Ectodermal cell (in vitro differentiated cells): ENCODE measurements at regions not wholly inside any gene's neighbourhood (a gene's known extent, or its start where the extent isn't known, plus 50 kb on each side); places are given as distances from the start of the nearest gene placed in this dataset.

ENCODE experiments used
- H3K27ac ChIP-seq: 2 replicates; pipeline ENCODE4 v1.7.0; 2013; ENCODE audit warnings: mild to moderate bottlenecking, low read depth, low read length; ENCODE audit not compliant: insufficient read depth, poor library complexity, severe bottlenecking
- H3K27me3 ChIP-seq: 2 replicates; pipeline ENCODE4 v1.7.0; 2013; ENCODE audit warnings: mild to moderate bottlenecking, low read length; ENCODE audit not compliant: insufficient read depth, control insufficient read depth, poor library complexity, severe bottlenecking
- H3K36me3 ChIP-seq: one replicate; pipeline ENCODE4 v1.7.0; 2013; ENCODE audit warnings: low read length; ENCODE audit not compliant: control insufficient read depth, insufficient read depth
- H3K4me1 ChIP-seq: one replicate; pipeline ENCODE4 v1.7.0; 2013; ENCODE audit warnings: low read length; ENCODE audit not compliant: control insufficient read depth, insufficient read depth
- H3K4me3 ChIP-seq: 2 replicates; pipeline ENCODE4 v1.7.0; 2013; ENCODE audit warnings: low read depth, low read length, control low read depth; ENCODE audit not compliant: insufficient read depth
- H3K9me3 ChIP-seq: 2 replicates; pipeline ENCODE4 v1.7.0; 2013; ENCODE audit warnings: mild to moderate bottlenecking, low read length, moderate library complexity; ENCODE audit not compliant: control insufficient read depth
- WGBS, 2 experiments: methylation state at CpG; one replicate each; pipeline ENCODE4 v1.1.7; 2013; ENCODE audit warnings: missing lambda C conversion rate in 2 of 2; 5-methylcytosine and 5-hydroxymethylcytosine counted together

DNA sequence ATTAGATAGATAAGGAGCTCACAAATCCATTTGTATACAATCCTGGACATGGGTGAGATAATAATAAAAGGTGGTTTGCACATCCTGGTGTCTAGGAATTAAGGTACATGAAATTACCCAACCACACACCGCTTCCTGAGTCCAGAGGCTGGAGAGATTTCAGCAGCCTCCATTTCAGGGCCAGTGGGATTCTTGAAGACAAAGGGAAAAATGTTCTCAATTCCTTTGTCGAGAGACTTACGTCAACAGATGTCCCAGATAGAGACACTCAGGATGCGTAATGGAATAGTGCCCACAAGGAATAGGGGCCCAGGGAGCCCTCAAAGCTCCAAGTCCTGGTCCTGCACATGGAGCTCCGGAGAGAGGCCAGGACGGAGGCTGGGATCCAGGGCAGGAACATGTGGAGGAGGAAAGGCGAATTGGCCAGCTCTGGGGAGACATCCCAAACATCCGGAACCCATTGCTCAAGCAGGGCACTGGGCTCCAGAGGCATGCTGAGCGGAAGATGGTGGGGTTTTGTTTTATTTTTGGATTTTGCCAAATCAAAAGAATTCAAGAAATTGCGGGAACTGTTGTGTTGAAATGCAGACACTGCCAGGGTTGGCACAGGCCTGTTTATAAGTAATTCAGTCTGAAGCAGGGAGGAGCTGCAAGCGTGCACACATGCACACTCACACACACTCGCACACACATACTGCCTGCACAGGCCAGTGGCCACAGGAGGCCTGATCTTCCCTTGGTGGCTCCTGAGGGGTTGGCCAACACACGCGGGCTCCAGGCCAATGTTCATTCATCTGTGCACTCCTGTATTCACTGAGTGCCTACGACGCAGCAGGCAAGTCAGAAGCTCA is 97.2 kb downstream of the NOG start:
- Histone ChIP-seq H3K4me1 (no peaks in the 10 kb centered on the region), H3K9me3 (no peaks in the 10 kb centered on the region), H3K36me3 (no peaks in the 10 kb centered on the region), H3K27ac (no peak overlapping the region), H3K27me3 (no peaks in the 10 kb centered on the region), H3K4me3 (no peak overlapping the region)
- WGBS, 2 experiments, result 94 to 97% methylated on average over 16 of the region's 16 CpGs

DNA sequence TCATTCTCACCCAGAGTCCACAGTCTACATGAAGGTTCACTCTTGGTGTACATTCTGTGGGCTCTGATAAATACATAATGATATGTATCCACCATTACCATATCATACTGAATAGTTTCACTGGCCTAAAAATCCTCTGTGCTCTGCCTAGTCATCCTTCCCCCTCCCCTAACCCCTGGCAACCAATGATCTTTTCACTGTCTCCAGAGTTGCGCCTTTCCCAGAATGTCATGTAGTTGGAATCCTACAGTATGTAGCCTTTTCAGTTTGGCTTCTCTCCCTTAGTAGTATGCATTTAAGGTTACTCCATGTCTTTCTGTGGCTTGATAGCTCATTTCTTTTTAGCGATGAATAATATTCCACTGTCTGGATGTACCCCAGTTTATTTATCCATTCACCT is 101.3 kb downstream of the NOG start:
- H3K27ac ChIP-seq, result no peak overlapping the region
- H3K36me3 ChIP-seq, result no peaks in the 10 kb centered on the region
- H3K4me1 ChIP-seq, result peaks cover 9% of the 10 kb centered on the region
- H3K4me3 ChIP-seq, result no peak overlapping the region
- H3K27me3 ChIP-seq, result no peaks in the 10 kb centered on the region
- no peaks in the 10 kb centered on the region for H3K9me3 ChIP-seq
- 93% methylated on average over 2 of the region's 2 CpGs for WGBS, 2 experiments

DNA sequence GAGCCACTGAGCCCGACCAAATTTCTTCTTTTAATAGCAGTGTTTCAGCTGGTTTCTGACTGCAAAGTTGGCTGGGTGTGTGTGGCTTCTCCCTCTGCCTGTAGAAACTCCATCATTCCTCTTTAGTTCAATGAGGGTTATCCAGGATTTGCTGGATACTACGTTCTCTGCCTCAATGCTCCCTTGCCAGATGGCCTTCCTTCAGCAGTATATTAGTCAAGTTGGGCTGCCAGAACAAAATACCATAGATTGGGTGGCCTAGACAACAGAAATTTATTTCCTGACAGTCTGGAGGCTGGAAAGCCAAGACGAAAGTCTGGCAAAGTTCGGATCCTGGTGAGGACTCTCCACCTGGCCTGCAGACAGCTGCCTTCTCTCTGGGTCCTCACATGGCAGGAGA is 103.7 kb downstream of the NOG start:
- no peak overlapping the region for H3K27ac ChIP-seq
- no peaks in the 10 kb centered on the region for H3K27me3 ChIP-seq
- H3K4me3 ChIP-seq, result no peak overlapping the region
- H3K4me1 ChIP-seq, result peaks cover 11% of the 10 kb centered on the region
- H3K36me3 ChIP-seq, result no peaks in the 10 kb centered on the region
- WGBS, 2 experiments, result 89 to 90% methylated on average over 4 of the region's 4 CpGs
- no peaks in the 10 kb centered on the region for H3K9me3 ChIP-seq

DNA sequence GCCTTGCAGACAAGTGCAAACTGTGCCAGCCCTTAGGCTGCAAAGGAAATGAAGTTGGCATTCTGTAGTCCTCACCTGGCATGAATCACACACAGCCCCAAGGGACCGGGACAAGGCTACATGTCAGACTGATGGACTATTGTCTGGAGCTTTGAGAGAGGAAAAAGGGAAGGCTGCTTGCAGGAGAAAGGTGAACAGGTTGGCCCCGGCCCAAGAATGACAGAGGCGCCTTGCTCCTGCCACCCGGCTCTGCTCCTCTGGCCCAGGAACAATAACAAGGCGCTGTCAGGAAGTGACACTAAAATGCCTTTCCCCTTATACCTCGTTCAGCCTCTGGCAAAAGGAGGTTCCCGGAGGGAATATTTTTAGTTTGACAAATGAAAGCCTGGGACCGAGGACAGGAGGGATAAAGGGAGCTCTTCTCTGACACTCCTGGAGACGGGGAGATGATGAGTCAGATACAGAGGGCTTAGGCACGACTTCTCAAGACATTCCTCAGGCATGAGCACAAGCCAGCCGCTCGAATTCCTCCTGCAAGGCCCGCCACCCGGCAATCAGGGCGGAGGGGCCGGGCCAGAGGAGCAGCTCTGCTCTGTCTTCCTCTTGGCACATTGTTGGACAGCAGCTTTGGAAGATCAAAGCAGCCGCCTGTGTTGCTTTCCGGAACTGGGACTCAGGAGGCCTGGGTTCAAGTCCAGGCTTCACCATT is 105.8 kb downstream of the NOG start:
- peak overlapping the region; percentile 39 for H3K27ac ChIP-seq
- H3K9me3 ChIP-seq, result no peaks in the 10 kb centered on the region
- peaks cover 11% of the 10 kb centered on the region for H3K4me1 ChIP-seq
- H3K4me3 ChIP-seq, result no peak overlapping the region
- H3K27me3 ChIP-seq, result no peaks in the 10 kb centered on the region
- 43 to 45% methylated on average over 18 of the region's 18 CpGs for WGBS, 2 experiments
- H3K36me3 ChIP-seq, result no peaks in the 10 kb centered on the region

DNA sequence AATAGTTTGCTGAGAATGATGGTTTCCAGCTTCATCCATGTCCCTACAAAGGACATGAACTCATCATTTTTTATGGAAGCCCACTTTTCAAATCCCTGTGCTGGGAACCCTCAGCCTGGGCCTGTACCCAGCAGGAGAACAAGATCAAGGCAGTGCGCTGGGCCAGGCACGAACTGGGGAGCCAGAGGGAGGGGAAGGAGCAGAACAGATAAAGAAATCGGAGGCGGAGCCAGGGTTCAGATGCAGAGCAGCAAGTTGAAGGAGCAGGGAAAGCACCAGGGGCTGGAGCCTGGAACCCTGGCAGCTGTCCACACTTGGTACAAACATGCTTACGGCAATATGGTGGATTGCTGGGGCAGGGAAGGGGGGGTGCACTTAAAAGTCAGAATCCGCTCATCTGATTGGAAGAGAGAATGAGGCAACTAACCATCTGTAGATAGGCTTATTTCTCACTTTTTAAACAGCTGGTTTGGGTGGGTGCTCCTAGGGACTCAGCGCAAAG is 107.5 kb downstream of the NOG start:
- peaks cover 11% of the 10 kb centered on the region for H3K4me1 ChIP-seq
- H3K27ac ChIP-seq, result no peak overlapping the region
- H3K4me3 ChIP-seq, result no peak overlapping the region
- no peaks in the 10 kb centered on the region for H3K9me3 ChIP-seq
- WGBS, 2 experiments, result 67 to 68% methylated on average over 7 of the region's 7 CpGs
- no peaks in the 10 kb centered on the region for H3K27me3 ChIP-seq
- H3K36me3 ChIP-seq, result no peaks in the 10 kb centered on the region

DNA sequence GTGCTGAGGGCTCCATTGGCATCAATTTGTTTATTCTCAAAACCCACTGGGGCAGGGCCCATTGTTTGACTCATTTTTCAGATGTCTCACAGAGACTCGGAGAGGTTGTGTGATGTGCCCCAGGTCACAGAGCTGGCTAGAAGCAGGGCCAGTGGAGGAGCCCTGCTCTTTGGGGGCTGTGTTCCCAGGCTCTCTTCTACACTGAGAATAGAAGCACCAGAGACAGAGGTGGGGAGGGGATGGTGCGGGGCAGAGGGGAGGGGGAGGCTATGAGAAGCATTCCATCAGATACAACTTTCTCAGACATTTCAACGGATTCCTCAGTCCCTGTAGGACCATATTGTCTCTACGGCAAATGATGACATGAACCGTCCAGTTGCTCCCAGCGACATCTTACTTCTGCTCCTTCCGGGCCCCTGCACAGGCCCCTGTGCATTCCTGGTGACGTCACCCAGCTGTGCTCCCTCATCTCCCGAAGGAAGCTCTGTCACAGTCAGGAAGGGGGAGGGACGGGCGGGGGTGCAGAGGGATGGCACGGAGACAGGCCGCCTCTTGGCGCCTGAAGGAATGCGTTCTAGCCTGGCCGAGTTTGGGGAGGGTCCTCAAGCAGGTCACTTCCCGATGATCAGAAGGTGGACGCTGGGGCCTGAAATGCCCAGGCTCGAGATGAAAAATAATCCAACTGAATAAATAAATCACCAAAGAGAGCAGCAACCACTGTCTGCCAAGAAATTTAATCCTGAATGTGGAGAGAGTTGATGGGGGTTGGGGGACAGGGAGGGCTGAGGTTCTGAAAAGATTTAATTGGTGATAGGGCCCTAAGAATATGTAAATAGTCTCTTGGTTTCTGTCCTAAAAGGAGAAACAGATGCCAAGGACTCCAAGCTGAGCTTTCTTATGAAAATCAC is 114.1 kb downstream of the NOG start:
- no peak overlapping the region for H3K4me3 ChIP-seq
- WGBS, 2 experiments, result 36 to 40% methylated on average over 18 to 19 of the region's 19 CpGs
- no peaks in the 10 kb centered on the region for H3K36me3 ChIP-seq
- H3K4me1 ChIP-seq, result peaks cover 8% of the 10 kb centered on the region
- H3K27ac ChIP-seq, result no peak overlapping the region
- no peaks in the 10 kb centered on the region for H3K9me3 ChIP-seq
- no peaks in the 10 kb centered on the region for H3K27me3 ChIP-seq

DNA sequence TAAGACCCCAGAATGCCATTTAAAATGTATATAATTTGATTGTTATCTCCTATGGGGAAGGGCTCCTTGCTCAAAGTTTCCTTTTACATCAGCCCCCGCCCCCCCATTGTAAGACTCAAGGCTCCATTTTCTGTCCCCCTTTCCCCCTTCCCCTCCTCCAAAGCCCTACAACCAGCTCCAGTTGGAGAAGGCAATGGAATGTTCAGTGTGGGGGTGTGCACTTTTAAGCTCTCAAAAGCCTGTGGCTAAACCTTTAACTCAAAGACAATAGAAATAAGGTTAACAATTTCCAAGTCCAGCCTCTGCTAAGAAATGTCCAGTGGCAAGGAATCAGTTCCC is 114.7 kb downstream of the NOG start:
- Histone ChIP-seq H3K4me3 (no peak overlapping the region), H3K36me3 (no peaks in the 10 kb centered on the region), H3K27ac (no peak overlapping the region), H3K9me3 (no peaks in the 10 kb centered on the region), H3K4me1 (peaks cover 8% of the 10 kb centered on the region), H3K27me3 (no peaks in the 10 kb centered on the region)
- 50% methylated on average over 1 of the region's 1 CpG; no CpG with 5 or more reads in 1 of the 2 experiments for WGBS, 2 experiments

DNA sequence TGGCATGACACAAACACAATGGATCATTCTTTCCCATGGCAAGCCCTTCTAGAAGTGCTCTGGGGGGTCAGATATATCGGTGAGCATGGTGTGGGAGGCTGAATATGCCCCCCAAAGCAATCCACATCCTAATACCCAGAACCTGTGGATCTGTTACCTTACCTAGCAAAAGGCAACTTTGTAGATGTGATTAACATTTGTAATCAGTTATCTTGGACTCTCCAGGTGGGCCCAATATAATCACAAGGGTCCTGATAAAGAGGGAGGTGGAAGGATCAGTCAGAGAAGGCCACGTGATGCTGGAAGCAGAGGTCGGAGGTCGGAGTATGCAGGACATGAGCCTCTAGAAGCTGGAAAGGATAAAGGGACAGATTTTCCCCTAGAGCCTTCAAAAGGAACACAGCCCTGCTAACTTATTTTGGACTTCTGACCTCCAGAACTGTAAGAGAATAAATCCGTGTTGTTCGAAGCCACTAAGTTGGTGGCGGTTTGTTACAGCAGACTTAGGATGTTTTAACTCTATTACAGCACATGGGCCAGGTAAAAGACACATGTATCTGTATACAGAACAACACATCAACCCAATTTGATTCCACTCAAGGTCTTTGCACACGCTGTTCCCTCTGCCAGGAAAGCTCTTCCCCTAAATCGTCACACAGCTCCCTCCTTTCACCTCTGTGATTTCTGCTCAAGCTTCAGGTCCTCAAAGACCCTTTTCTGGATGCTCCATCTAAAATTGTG is 115.3 kb downstream of the NOG start:
- Histone ChIP-seq H3K27me3 (no peaks in the 10 kb centered on the region), H3K27ac (no peak overlapping the region), H3K9me3 (no peaks in the 10 kb centered on the region), H3K4me3 (no peak overlapping the region), H3K4me1 (peaks cover 8% of the 10 kb centered on the region), H3K36me3 (no peaks in the 10 kb centered on the region)
- 85 to 88% methylated on average over 8 to 9 of the region's 9 CpGs for WGBS, 2 experiments

DNA sequence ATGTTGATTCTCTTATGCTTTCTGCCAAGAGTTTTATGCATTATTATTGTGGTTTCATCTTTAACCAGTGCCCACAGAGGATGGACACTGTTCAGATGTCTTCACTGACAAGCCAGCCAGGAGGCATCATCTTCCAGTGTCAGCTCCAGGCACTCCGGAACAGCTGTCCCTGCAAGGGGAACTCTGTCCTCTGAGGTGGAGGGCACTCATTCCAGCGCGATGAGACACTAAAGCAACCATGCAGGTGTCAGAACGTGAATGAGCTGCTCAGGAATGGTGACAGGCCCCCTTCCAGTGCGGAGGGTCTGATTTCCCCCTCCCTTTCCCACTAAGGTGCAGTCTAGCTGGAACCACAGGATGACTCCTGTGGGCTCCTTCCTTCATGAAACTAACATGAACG is 117.5 kb downstream of the NOG start:
- WGBS, 2 experiments, result 83% methylated on average over 6 of the region's 6 CpGs
- H3K4me1 ChIP-seq, result peaks cover 8% of the 10 kb centered on the region
- no peak overlapping the region for H3K27ac ChIP-seq
- no peaks in the 10 kb centered on the region for H3K36me3 ChIP-seq
- no peaks in the 10 kb centered on the region for H3K27me3 ChIP-seq
- H3K4me3 ChIP-seq, result no peak overlapping the region
- no peaks in the 10 kb centered on the region for H3K9me3 ChIP-seq
